ENCODE measurements at regions not wholly inside any gene's neighbourhood (a gene's known extent, or its start where the extent isn't known, plus 50 kb on each side); places are given as distances from the start of the nearest gene placed in this dataset.

DNA sequence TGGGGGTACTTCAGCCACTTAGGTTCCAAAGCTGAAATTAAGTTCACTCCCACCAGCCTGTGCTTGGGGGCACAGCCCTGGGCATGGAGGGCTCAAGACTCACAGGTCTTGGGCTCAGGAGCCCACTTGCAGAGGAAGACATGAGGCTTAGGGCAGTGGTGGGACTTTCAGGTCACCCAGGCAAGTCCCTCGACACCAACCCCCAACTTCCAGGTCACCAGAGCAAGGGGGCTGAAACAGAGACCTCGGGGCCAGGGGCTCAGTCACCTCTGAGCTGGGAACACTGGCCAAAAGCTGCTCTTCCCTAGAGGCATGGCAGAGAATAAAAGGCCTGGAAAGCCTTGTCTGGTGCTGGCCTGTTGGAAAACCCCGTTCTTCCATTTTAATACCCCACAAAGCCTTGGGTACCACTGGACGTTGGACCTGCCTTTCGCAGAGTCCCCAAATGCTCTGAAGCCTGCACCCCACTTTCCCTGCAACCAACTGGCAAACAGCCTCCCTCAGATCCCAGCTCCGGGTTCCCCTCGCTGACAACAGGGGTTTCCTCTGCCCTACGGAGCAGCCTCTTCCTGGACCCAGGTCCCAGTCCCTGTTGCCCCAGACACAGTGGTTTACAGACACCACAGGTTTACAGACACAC, 160.9 kb upstream of the PMEPA1 start:
- no peak for DNase-seq (ENCODE audit: low read depth)
- no peak overlapping the region for H3K4me3 ChIP-seq (ENCODE audit: low read depth, low read length)
- TF ChIP-seq, protein P1, sequence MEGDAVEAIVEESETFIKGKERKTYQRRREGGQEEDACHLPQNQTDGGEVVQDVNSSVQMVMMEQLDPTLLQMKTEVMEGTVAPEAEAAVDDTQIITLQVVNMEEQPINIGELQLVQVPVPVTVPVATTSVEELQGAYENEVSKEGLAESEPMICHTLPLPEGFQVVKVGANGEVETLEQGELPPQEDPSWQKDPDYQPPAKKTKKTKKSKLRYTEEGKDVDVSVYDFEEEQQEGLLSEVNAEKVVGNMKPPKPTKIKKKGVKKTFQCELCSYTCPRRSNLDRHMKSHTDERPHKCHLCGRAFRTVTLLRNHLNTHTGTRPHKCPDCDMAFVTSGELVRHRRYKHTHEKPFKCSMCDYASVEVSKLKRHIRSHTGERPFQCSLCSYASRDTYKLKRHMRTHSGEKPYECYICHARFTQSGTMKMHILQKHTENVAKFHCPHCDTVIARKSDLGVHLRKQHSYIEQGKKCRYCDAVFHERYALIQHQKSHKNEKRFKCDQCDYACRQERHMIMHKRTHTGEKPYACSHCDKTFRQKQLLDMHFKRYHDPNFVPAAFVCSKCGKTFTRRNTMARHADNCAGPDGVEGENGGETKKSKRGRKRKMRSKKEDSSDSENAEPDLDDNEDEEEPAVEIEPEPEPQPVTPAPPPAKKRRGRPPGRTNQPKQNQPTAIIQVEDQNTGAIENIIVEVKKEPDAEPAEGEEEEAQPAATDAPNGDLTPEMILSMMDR (IDR thresholded peaks at IDR 0.05; ENCODE audit: insufficient read depth, low read depth, low read length) = no peak

DNA sequence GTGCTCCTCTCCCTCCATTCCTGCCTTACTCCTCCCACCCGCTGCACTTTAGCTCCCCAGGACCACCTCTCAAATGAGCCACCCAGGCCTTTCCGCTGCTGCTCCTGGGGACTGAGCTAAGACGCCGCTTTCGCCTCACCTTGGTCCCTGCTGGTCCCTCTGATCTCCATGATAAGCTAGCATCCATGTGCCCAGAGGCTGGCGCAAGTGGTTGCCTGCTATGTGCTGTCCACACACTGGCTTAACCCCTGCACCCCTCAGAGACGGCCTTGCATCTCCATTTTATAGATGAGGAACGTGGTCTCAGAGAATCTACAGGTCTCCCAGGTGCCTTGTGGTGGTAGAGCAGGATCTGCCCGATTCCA, 160.1 kb upstream of the PMEPA1 start:
- no peak overlapping the region for H3K4me3 ChIP-seq (ENCODE audit: low read depth, low read length)
- TF ChIP-seq, protein P1 (IDR thresholded peaks at IDR 0.05; ENCODE audit: insufficient read depth, low read depth, low read length) = no peak
- DNase-seq (ENCODE audit: low read depth) = no peak

DNA sequence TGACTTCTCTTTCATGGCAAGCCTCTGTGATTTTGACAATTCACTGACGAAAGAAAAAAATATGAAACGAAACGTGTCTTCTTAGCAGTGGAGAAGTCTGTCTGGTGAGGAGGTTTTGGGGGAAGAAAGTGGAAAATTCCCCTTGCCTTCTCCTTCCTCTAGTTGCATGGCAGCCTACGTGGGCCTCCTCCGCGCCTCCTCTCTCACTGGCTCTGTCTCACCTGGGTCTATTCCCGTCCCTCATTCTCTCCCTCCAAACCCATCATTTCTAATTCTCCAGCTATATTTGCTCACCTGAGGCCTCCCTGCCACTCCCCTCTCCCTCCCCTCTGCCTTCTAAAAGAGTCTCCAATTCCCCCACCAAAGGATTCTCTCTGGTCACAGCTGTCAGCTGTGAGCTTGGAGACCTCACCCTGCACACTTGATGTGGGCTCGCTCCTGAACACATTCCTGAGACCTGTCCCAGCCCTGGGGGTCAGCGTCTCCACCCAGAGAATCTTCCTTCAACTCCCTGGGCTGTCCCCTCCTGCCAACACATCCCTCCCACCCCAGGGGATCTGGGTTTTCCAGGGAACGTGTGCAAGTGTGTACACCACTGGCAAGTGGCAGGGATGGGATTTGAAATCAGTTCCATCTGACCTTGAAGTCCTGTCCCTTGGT, 159.6 kb upstream of the PMEPA1 start:
- DNase-seq (ENCODE audit: low read depth) = no peak
- no peak overlapping the region for H3K4me3 ChIP-seq (ENCODE audit: low read depth, low read length)
- TF ChIP-seq, protein P1 (IDR thresholded peaks at IDR 0.05; ENCODE audit: insufficient read depth, low read depth, low read length) = no peak

DNA sequence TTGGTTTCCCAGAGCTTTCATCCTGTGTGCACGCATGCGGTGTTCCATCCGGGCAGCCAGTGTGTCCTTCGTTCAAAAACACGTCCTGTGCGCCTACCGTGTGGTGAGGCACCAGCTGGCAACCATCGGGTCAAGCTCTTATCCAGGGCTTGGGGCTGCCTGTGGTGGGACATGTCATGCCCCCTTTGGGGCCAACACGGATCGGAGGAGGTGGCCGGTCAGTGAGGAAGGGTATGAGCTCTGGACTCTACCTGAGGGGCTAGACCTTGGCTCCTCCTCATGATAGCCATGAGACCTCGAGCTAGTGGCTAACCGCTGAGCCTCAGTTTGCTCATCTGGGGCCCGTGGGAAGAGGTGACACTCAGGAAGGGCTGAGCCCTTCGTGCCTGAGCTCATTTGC, 158.5 kb upstream of the PMEPA1 start:
- no peak for DNase-seq (ENCODE audit: low read depth)
- no peak overlapping the region for H3K4me3 ChIP-seq (ENCODE audit: low read depth, low read length)
- TF ChIP-seq, protein P1 (IDR thresholded peaks at IDR 0.05; ENCODE audit: insufficient read depth, low read depth, low read length) = no peak

DNA sequence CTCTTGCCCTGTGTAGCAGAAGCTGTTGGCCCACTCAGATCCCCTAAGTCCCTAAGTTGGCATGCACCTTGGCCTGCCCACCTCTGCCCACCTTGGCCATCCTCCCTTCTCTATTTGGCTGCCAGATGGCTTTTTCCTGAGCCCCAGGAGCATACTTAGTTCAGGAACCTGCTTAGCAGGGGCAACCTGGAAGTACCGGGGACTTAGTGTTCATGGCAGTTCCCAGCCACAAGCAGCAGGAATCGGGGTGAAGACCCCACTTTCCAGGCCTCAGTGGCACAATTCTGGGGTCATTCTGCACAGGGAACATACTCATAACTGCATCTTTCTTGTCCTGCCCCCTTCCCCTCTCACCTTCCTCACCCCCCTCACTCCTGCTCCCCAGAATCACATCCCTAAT, 158.0 kb upstream of the PMEPA1 start:
- TF ChIP-seq, protein P1 (IDR thresholded peaks at IDR 0.05; ENCODE audit: insufficient read depth, low read depth, low read length) = no peak
- H3K4me3 ChIP-seq (ENCODE audit: low read depth, low read length) = no peak overlapping the region
- no peak for DNase-seq (ENCODE audit: low read depth)

DNA sequence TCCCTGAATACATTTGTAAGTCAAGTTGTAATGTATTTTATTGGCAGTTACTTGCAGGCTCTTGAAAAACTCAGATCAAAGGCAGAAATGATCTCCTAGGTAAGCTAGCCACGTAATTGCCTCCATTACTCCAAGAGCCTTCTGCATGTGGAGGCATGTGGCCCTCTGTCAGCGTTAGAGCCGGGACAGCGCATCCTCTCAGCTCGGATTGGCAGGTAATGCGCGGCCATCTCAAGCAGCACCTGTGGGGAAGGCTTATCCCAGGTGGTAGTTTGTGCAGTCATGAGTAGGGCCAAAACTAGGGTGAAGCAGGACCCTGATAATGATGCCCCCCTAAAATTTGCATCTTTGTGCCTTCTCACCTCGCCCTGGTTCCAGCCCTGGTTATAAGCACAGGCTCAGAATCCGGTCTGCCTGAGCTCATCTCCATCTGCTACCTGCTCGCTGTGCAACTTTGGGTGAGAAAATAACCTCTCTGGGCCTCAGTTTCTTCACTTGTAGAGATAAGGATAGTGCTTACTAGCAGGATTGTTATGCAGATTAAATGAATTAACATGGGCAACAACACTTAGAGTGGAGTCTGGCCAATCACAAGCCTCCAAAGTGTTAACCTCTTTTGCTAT, 157.5 kb upstream of the PMEPA1 start:
- TF ChIP-seq, protein P1 (IDR thresholded peaks at IDR 0.05; ENCODE audit: insufficient read depth, low read depth, low read length) = no peak

More for the DNA sequence above, 157.5 kb upstream of the PMEPA1 start:
- no peak for DNase-seq (ENCODE audit: low read depth)
- no peak overlapping the region for H3K4me3 ChIP-seq (ENCODE audit: low read depth, low read length)
